GM12864 (cell line): ENCODE measurements at regions not wholly inside any gene's neighbourhood (a gene's known extent, or its start where the extent isn't known, plus 50 kb on each side); places are given as distances from the start of the nearest gene placed in this dataset.

Experiments used
- DNase-seq: peaks from one replicate; pipeline ENCODE4 v3.0.0-alpha.2; 2011; ENCODE audit warnings: low read depth
- H3K4me3 ChIP-seq: 2 replicates; pipeline ENCODE4 v1.5.1; 2011; ENCODE audit warnings: mild to moderate bottlenecking, low read depth, low read length, control low read depth
- CTCF ChIP-seq: IDR thresholded peaks from 2 replicates; pipeline ENCODE4 v1.5.1; 2011; ENCODE audit warnings: low read depth, mild to moderate bottlenecking, moderate library complexity, low read length, control low read depth, inconsistent platforms; ENCODE audit errors: missing control alignments

DNA sequence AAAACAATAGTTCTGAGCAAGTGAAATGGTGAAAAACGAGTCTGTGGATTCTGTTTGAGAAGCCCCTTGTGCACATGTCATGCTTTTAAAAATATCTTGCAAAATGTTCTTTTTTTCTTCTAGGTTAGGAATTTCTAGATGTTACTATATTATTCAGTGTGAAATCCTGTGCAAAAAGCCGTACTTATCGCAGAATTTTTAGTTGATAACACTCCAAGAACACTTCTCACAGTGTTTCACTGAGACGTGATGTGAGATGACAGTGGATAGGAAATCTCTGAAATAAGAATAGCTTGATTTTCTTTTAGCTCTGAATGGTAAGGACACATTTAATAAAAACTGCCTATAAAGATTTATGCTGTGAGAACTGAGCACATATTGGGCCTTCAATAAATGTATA, 234.5 kb downstream of the SNAPC1 start:
- TF ChIP-seq CTCF = no peak
- DNase-seq = no peak

DNA sequence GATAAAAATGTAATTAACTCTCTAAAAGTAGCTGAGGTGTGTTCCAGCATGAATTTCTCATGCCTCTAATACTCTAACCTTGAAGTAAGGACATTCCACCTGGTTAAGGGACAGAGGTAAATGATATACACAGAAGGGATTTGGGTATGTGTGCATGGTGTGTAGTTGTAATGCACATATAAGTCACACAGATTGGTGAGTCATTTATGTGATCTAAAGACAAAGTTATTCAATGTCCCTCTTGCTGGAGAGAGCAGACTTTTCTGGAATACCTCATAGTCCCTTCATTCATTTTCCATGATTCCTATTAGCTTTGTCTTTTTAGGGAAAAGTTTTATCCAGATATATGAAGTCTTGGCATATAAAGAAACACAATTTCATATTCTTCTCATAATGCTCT, 234.9 kb downstream of the SNAPC1 start:
- H3K4me3 ChIP-seq = no peak overlapping the region
- no peak for TF ChIP-seq CTCF
- DNase-seq = no peak

More for the DNA sequence above, 234.5 kb downstream of the SNAPC1 start:
- no peak overlapping the region for H3K4me3 ChIP-seq

DNA sequence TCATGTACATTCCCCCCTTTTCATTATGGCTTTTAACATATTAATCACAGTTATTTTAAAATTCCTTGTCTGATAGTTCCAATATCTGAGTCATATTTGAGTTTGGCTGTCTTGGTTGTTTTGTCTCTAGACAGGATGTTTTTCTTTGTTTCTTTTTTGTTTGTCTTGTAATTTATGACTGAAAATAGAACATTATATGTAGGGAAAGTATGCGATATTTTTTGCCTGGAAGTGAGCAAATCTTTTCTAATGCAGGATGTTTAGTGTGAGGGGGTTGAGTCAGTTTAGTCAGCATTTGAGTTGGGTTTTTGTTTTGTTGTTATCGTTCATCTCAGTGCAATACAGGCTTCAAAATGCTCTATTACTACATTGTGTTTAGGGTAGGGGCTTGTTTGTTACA, 239.7 kb downstream of the SNAPC1 start:
- no peak overlapping the region for H3K4me3 ChIP-seq
- no peak for TF ChIP-seq CTCF
- no peak for DNase-seq

- H3K4me3 ChIP-seq = no peak overlapping the region
- no peak for TF ChIP-seq CTCF
- no peak for DNase-seq
These were observed 240.4 kb downstream of the SNAPC1 start for GRCh38 chr14:62002642-62003041.

DNA sequence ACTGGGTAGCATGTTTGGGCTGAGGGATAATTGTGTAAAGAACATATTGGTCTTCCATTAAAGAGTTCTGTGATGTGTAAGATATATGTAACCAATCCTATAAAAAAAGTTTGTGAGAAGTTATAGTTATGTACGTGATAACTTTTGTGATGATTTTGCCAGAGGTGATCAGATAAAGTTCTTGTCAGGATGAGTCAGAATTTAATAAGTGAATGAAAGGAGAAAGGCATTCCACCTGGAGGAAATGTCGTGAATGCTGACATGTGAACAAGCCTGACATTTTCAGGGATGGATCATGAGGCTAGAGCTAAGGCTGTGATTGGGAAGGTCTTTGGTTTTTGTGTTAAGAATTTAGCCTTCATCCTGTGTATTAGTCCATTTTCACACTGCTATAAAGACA, 241.5 kb downstream of the SNAPC1 start:
- no peak for DNase-seq
- TF ChIP-seq CTCF = no peak
- no peak overlapping the region for H3K4me3 ChIP-seq

DNA sequence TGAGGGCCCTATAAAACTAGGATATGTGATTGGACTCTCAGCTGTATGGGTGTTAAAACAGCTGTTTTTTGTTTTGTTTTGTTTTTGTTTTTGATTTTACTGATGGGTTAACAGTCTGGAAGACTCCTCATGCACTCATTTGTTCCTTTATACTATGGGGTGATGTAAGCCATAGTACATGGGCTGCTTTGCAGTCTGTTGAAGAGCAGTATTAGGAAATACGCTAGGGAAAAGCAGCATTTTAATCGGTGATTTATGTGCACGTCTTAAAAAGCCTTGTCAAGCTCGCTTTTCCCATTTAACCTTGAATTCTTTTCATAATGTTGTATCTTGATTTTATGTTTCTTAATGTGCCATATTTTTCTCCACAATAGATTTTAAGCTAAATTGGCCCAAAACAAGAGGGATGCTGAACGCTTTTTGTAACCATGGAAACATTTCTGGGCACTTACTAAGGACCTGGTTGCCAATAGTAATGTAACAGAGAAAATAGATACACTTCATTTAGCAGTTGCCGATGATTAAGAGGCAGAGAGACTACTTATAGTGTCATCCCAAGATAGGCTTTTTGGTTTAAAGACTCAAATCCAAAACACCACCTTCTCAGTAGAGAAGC, 244.0 kb downstream of the SNAPC1 start:
- H3K4me3 ChIP-seq = no peak overlapping the region
- DNase-seq = no peak
- TF ChIP-seq CTCF = no peak

- no peak for TF ChIP-seq CTCF
- DNase-seq = no peak
- H3K4me3 ChIP-seq = no peak overlapping the region
These were observed 253.0 kb downstream of the SNAPC1 start for GRCh38 chr14:62015243-62015642.
